NCI-H774 (cell line): ENCODE measurements at regions not wholly inside any gene's neighbourhood (a gene's known extent, or its start where the extent isn't known, plus 50 kb on each side); places are given as distances from the start of the nearest gene placed in this dataset.
"Not testable (repeated sequence)": the region's sequence is repeated elsewhere in the genome, so short reads cannot be mapped to it uniquely, and the experiment has no call there.

Source experiments
- DNase-seq: peaks from one replicate; lab custom pipeline; 2025; lab: John Stamatoyannopoulos, UW

DNA sequence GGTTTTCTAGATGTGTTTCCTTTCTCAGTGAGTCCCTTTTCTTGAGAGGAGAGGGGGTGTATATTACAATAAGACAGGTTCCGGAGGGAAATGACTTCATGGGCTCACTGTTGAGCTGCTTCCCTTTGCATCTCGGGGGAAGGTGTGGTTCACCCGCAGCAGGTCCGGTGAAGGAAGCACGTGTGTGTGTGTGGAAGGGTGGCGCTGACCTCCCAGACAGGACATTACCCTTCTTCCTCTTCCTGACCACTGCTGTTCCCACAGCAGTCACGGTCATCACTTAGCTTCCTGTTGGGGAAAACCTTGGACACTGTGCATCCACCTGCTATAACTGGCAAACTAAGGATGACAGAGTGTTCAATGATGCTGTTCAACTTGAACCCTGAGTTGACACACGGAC is 83.6 kb downstream of the PLEKHG1 start:
- no peak for DNase-seq

DNA sequence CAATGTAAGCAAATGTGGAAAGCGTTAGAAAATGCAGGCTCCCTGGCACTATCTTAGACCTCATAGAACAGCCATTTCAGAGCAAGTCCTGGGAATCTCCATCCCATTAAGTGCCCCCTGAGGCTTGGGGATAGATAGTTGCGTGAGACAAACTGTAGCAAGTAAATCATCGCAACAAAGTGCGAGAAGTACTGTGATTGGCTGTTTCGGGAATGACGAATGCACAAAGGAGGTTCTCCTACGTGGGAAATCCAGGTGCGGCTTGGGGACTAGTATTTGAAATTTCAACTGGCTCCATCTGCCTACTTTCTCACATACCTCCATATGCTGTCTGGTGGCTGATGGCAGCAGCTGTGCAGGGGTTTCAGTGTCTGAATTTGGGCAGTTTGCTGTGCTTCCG is 84.5 kb downstream of the PLEKHG1 start:
- DNase-seq, result no peak

DNA sequence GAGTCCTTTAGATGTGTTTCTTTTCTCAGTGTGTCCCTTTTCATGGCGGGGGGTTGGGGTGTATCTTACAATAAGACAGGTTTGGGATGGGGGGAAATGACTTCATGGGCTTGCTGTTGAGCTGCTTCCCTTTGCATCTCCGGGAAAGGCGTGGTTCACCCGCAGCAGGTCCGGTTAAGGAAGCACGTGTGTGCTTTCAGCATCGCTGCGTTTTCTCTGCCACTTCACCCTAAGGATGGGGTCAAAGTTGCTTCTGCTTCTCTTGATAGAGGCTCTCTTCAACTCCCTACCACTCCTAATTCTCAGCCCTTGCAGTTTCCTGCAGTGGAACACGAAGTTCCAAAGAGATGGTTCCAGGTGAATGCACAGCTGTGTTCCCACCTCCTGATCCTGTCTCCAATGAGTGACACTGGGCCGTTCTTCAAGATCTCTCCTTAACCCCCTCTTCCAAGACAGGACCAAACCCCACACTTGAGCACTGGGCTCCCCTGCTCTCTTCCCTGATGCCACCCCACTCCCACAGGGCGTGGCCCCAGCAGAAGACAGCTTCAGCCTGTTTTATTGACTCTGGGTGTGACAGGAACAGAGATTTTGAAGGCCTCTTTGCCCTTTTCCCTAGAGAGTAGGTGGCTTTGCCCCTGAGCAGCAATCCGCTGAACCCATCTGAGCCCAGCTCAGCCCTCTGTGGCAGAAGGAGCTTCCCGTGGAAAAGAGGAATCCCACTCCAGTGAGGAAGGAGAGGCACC is 85.2 kb downstream of the PLEKHG1 start:
- DNase-seq, result no peak

DNA sequence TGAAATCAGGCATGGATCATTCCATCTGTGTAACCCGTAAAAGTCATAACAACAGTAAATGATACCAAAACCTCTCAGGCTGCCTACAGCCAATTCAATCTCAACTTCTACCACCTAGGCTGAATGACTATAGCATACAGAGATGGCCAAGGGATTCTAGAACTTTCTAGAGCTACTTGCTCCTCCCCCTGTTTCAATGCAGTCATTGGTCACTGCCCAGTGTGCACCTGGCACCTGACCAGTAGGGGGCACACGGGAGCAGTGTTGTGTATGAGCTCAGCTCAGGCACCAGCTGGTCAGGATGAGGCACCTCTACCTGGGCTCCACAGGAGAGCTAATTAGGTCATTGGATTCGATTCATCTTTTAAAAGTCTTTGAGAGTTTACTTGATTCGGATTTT is 86.2 kb downstream of the PLEKHG1 start:
- no peak for DNase-seq

GRCh38 chr6:150686566-150686965 is 86.9 kb downstream of the PLEKHG1 start:
- no peak for DNase-seq

GRCh38 chr6:150687508-150687907 is 87.8 kb downstream of the PLEKHG1 start:
- no peak for DNase-seq

GRCh38 chr6:150689900-150690590 is 90.4 kb downstream of the PLEKHG1 start:
- DNase-seq, result no peak

DNA sequence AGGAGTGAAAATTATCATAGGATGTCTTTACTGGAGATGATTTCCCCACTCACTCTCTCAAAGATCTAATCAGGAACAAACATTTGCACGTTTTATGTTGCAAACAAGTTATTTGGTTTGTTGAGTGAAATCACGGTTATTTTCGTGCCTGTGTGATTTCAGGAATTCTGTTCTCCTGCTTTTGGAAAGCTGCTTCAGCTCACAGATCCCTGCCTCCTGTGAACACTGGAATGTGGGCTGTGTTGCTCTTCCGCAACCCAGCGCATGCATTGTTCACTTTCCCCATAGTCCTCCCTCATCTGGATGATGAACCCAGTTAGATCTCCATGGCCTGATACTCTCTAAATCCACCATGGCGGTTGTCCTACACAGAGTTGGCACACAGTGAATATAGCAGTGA is 91.0 kb downstream of the PLEKHG1 start:
- DNase-seq, result no peak

DNA sequence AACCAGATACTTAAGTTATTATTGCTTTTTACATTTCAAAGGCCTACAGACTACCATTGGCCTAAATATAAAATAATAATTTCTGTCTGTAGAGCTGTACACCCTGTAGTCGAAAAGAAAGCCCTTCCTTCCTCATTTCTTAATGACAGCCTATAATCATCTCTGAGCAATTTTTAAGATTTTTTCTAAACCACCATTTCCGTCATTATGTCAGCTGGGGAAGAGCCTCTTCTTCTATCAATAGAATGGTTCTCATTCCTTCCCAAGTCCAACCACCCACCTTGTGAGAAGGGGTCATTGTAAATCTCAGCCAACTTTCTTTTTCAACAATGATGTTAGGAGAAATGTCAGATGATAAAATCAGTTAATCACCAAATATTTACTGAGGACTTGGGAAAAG is 91.8 kb downstream of the PLEKHG1 start:
- no peak for DNase-seq

GRCh38 chr6:150692604-150693003 is 92.9 kb downstream of the PLEKHG1 start:
- no peak for DNase-seq

DNA sequence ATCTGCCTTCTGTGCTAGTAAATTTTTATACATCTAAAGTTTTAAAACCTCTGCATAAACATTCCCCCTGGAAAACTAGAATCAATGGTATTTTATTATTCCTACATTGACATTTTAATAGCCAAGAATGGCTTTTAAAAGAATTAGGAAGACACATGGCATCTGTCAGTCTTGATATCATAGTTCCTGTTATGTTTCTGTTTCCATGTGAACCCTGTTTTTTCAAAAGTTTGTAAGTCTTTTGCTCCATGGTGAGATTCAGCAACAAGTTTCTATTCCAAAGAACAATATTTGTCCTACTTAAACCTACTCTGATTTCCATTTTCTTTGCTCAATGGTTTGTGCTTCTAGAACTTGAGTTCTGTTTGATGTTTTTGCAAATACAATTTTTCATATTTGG is 95.2 kb downstream of the PLEKHG1 start:
- DNase-seq, result no peak

GRCh38 chr6:150695652-150696051 is 96.0 kb downstream of the PLEKHG1 start:
- no peak for DNase-seq

DNA sequence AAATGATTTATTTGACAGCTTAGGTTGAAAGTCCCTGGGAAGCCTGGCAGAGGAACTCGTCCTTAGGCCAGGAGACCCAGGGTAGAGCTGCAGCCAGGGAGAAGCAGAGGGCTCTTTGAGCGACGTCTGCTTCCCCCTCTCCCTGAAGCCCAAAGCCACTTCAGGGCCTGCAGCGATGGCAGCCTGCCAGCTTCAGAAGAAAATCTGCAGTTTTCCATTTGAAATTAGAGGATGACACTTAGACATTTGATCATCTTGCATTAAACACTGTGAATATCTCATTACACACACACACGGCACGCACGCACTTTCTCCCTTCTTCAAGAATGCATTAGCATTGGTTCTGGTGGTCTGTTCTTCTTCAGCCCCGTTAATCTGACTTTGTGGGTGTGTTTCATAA is 96.5 kb downstream of the PLEKHG1 start:
- no peak for DNase-seq

- not testable (repeated sequence) for DNase-seq
Measured at GRCh38 chr6:150696918-150697317, 97.2 kb downstream of the PLEKHG1 start.

DNA sequence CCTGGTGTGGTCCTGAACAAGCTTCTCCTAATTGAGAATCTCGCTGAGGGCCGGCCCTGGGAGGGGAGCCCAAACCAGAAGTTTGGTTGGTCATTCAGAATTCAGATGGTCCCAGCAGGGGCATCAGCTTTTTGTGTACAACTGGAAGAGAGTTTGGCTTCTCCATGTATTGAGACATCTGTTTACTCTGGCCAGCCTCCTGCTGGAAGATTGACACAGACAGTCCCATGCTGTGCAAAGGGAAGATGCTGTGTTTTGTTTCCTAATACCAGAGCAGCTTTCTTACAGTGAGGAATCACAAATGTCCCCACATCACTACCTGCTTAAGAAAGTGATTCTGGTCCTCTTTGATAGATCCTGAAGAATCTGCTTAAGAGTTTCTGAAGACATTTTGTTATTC is 97.8 kb downstream of the PLEKHG1 start:
- no peak for DNase-seq

DNA sequence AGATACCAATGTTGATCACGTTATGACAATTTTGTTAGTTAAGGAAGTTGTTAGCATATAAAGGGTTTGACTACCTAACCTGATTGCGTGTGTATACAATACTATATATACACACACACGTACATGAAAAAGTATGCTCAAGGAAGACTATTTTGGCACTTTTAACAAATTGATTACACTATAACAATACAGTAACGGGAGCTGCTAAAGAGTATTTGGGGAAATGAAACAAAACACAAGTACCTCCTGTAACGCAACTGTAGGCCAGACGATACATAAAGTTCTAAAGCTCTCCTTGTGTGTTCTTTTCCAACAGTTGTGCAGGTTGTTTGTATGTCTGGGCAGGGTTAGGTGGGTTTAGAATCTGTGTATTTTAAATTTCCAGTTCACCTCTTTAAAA is 98.7 kb downstream of the PLEKHG1 start:
- DNase-seq, result no peak

DNA sequence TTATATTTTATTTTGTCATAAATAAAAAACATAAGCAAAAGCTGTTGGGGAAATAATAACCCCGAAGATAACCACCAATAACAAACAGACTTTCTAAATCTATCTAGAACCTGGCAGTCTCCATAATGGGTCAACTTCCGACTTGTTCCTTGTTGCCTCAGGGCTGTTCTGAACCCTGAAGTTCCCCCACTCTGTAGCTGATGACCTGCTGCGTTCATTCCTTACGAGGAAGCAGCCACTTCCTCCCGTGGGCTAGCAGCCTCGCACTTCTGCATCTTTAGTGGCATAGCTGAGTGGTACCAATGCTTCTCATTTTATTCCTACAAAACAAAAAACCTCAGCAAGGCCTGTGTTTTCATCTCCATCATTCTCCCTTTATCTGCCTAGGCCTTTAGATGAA is 103.0 kb downstream of the PLEKHG1 start:
- DNase-seq, result no peak

GRCh38 chr6:150704447-150705192 is 104.9 kb downstream of the PLEKHG1 start:
- DNase-seq, result no peak

GRCh38 chr6:150705392-150705791 is 105.7 kb downstream of the PLEKHG1 start:
- no peak for DNase-seq

GRCh38 chr6:150710236-150710635 is 110.6 kb downstream of the PLEKHG1 start:
- no peak for DNase-seq

DNA sequence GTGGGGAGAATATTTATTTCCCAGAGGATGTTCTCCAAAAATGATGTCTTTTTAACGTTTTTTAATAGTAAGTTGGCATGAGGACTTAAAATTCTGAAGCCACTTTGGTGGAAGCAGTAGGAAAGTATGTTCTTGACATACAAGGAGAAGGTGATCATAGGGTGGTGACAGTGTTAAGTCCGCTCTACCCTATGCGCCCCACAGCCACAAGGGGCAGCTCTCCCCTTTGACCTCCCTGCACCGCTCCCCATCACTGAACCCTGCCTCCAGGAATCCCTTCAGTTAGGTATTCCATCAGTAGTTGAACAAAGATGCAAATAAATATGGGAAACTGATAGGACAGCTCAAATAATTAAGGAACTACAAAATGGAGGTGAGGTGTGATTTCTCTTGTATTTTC is 111.4 kb downstream of the PLEKHG1 start:
- DNase-seq, result no peak

- no peak for DNase-seq
Measured at GRCh38 chr6:150711584-150712504, 112.2 kb downstream of the PLEKHG1 start.
